H9 (cell line): ENCODE measurements at regions not wholly inside any gene's neighbourhood (a gene's known extent, or its start where the extent isn't known, plus 50 kb on each side); places are given as distances from the start of the nearest gene placed in this dataset.

Experiments
- DNase-seq: peaks from one replicate; pipeline ENCODE4 v3.0.0-alpha.2; 2017
- H2AFZ ChIP-seq: one replicate; pipeline ENCODE4 v1.6.1; 2013; ENCODE audit warnings: mild to moderate bottlenecking, low read length, control low read depth, moderate library complexity
- H2AK5ac ChIP-seq: 2 replicates; pipeline ENCODE4 v1.6.1; 2013; ENCODE audit warnings: low read length, control low read depth, mixed read lengths; ENCODE audit not compliant: insufficient read length
- H2BK120ac ChIP-seq: one replicate; pipeline ENCODE4 v1.6.1; 2013; ENCODE audit warnings: low read depth, mild to moderate bottlenecking, low read length, control low read depth, inconsistent platforms; ENCODE audit not compliant: poor library complexity, severe bottlenecking
- H2BK12ac ChIP-seq: 2 replicates; pipeline ENCODE4 v1.6.1; 2013; ENCODE audit warnings: low read length, control low read depth, mixed read lengths, low read depth; ENCODE audit not compliant: insufficient read length
- H2BK15ac ChIP-seq: 2 replicates; pipeline ENCODE4 v1.6.1; 2013; ENCODE audit warnings: low read depth, low read length, control low read depth
- H2BK20ac ChIP-seq: one replicate; pipeline ENCODE4 v1.6.1; 2013; ENCODE audit warnings: low read depth, mild to moderate bottlenecking, low read length, control low read depth, inconsistent platforms; ENCODE audit not compliant: poor library complexity, severe bottlenecking
- H2BK5ac ChIP-seq: 2 replicates; pipeline ENCODE4 v1.6.1; 2013; ENCODE audit warnings: low read length, control low read depth, mixed read lengths; ENCODE audit not compliant: insufficient read length
- H3K14ac ChIP-seq: 2 replicates; pipeline ENCODE4 v1.6.1; 2013; ENCODE audit warnings: low read length, control low read depth; ENCODE audit not compliant: insufficient read depth
- H3K18ac ChIP-seq: 2 replicates; pipeline ENCODE4 v1.6.1; 2013; ENCODE audit warnings: low read depth, mild to moderate bottlenecking, mixed read lengths, low read length, control low read depth; ENCODE audit not compliant: insufficient read length
- H3K23ac ChIP-seq: 2 replicates; pipeline ENCODE4 v1.6.1; 2013; ENCODE audit warnings: low read length, control low read depth, mixed read lengths, low read depth; ENCODE audit not compliant: insufficient read length
- H3K23me2 ChIP-seq: 2 replicates; pipeline ENCODE4 v1.6.1; 2013; ENCODE audit warnings: low read depth, mild to moderate bottlenecking, mixed read lengths, low read length, control low read depth; ENCODE audit not compliant: insufficient read length, poor library complexity, severe bottlenecking
- H3K27ac ChIP-seq: 2 replicates; pipeline ENCODE4 v1.5.1; 2013; ENCODE audit warnings: low read length, control low read depth, mixed read lengths, low read depth; ENCODE audit not compliant: insufficient read length
- H3K27me3 ChIP-seq: 2 replicates; pipeline ENCODE4 v1.6.1; 2013; ENCODE audit warnings: low read length, control low read depth, inconsistent platforms; ENCODE audit not compliant: insufficient read depth
- H3K4ac ChIP-seq: 2 replicates; pipeline ENCODE4 v1.6.1; 2013; ENCODE audit warnings: low read depth, mild to moderate bottlenecking, control low read depth, inconsistent platforms, low read length, moderate library complexity
- H3K4me1 ChIP-seq: 2 replicates; pipeline ENCODE4 v1.6.1; 2013; ENCODE audit warnings: low read length, control low read depth, inconsistent platforms; ENCODE audit not compliant: insufficient read depth
- H3K4me2 ChIP-seq: 2 replicates; pipeline ENCODE4 v1.6.1; 2013; ENCODE audit warnings: low read length, control low read depth, mixed read lengths; ENCODE audit not compliant: insufficient read length, insufficient read depth
- H3K56ac ChIP-seq: 2 replicates; pipeline ENCODE4 v1.6.1; 2013; ENCODE audit warnings: low read depth, mild to moderate bottlenecking, mixed read lengths, low read length, control low read depth; ENCODE audit not compliant: insufficient read length
- H3K79me1 ChIP-seq: 2 replicates; pipeline ENCODE4 v1.6.1; 2013; ENCODE audit warnings: low read depth, mild to moderate bottlenecking, moderate library complexity, low read length, control low read depth, inconsistent platforms; ENCODE audit not compliant: insufficient read depth, poor library complexity, severe bottlenecking
- H3K79me2 ChIP-seq: 2 replicates; pipeline ENCODE4 v1.6.1; 2013; ENCODE audit warnings: low read length, control low read depth, inconsistent platforms; ENCODE audit not compliant: insufficient read depth
- H3K9ac ChIP-seq: 2 replicates; pipeline ENCODE4 v1.6.1; 2013; ENCODE audit warnings: low read length, control low read depth, mixed read lengths; ENCODE audit not compliant: insufficient read length; ENCODE audit errors: extremely low read depth
- H3K9me3 ChIP-seq: one replicate; pipeline ENCODE4 v1.6.1; 2013; ENCODE audit warnings: low read depth, low read length, inconsistent platforms; ENCODE audit not compliant: control insufficient read depth
- H3T11ph ChIP-seq: one replicate; pipeline ENCODE4 v1.6.1; 2013; ENCODE audit warnings: mild to moderate bottlenecking, low read length, control low read depth, inconsistent platforms
- H4K20me1 ChIP-seq: one replicate; pipeline ENCODE4 v1.6.1; 2013; ENCODE audit not compliant: control insufficient read depth, insufficient read length, insufficient read depth
- H4K5ac ChIP-seq: 2 replicates; pipeline ENCODE4 v1.6.1; 2013; ENCODE audit warnings: low read depth, mild to moderate bottlenecking, mixed read lengths, low read length, control low read depth; ENCODE audit not compliant: insufficient read length
- H4K8ac ChIP-seq: replicated peaks from 2 replicates; pipeline ENCODE4 v1.6.1; 2013; ENCODE audit warnings: low read length, control low read depth, mixed read lengths, low read depth; ENCODE audit not compliant: insufficient read length
- H4K91ac ChIP-seq: 2 replicates; pipeline ENCODE4 v1.6.1; 2013; ENCODE audit warnings: low read depth, mild to moderate bottlenecking, moderate library complexity, mixed read lengths, low read length, control low read depth; ENCODE audit not compliant: insufficient read length
- H3K27ac Mint-ChIP-seq, 3 experiments: 2 replicates in 2 of 3; 3 replicates in 1 of 3; pipeline ENCODE4 v1.8.0; 2020 to 2021; ENCODE audit warnings: mixed read lengths in 3 of 3, mild to moderate bottlenecking in 1 of 3, moderate library complexity in 1 of 3
- H3K27me3 Mint-ChIP-seq: 2 replicates; pipeline ENCODE4 v1.8.0; 2021; ENCODE audit warnings: low read depth, mild to moderate bottlenecking, moderate library complexity, mixed read lengths
- H3K36me3 Mint-ChIP-seq, 3 experiments: 2 replicates in 2 of 3; 3 replicates in 1 of 3; pipeline ENCODE4 v1.8.0; 2020 to 2021; ENCODE audit warnings: low read depth in 3 of 3, mixed read lengths in 3 of 3; ENCODE audit not compliant: insufficient read depth in 1 of 3
- H3K4me1 Mint-ChIP-seq, 2 experiments: 2 replicates each; pipeline ENCODE4 v1.8.0; 2020; ENCODE audit warnings: mixed read lengths in 2 of 2
- H3K4me3 Mint-ChIP-seq, 2 experiments: 2 replicates in 1 of 2; 3 replicates in 1 of 2; pipeline ENCODE4 v1.8.0; 2020 to 2021; ENCODE audit warnings: mild to moderate bottlenecking in 2 of 2, mixed read lengths in 2 of 2, moderate library complexity in 1 of 2
- H3K9me3 Mint-ChIP-seq, 2 experiments: 2 replicates in 1 of 2; 3 replicates in 1 of 2; pipeline ENCODE4 v1.8.0; 2020; ENCODE audit warnings: mild to moderate bottlenecking in 2 of 2, mixed read lengths in 2 of 2, moderate library complexity in 1 of 2
- CTCF ChIP-seq: fragments of 200-600 bp; sonication (generic); conservative IDR thresholded peaks from 3 replicates; pipeline ENCODE4 v1.8.0; 2021; ENCODE audit warnings: antibody characterized with exemption, mild to moderate bottlenecking
- WGBS: extraction: QIAGEN DNeasy Blood & Tissue Kit; methylation state at CpG from one replicate; pipeline ENCODE4 v1.1.7; 2013; ENCODE audit warnings: missing lambda C conversion rate, low lambda C conversion rate, mixed read lengths; ENCODE audit not compliant: insufficient read length; ENCODE audit errors: extremely low coverage; 5-methylcytosine and 5-hydroxymethylcytosine counted together

GRCh38 chr3:132925256-132925930, 112.8 kb upstream of the TMEM108 start:
- Mint-ChIP-seq H3K9me3 (no peaks in the 10 kb centered on the region), H3K27ac (no peak overlapping the region), H3K27me3 (no peaks in the 10 kb centered on the region), H3K4me1 (no peaks in the 10 kb centered on the region), H3K36me3 (no peaks in the 10 kb centered on the region), H3K4me3 (no peak overlapping the region)
- no peak overlapping the region for H2BK120ac ChIP-seq
- H3K23me2 ChIP-seq: no peaks in the 10 kb centered on the region
- no peak overlapping the region for H2AK5ac ChIP-seq
- H3K9ac ChIP-seq: no peak overlapping the region
- no peak overlapping the region for H4K91ac ChIP-seq
- H3K4ac ChIP-seq: no peak overlapping the region
- H3K4me2 ChIP-seq: no peak overlapping the region
- H2AFZ ChIP-seq: no peak overlapping the region
- H3K23ac ChIP-seq: no peak overlapping the region
- no peaks in the 10 kb centered on the region for H3K79me1 ChIP-seq
- H4K5ac ChIP-seq: no peak overlapping the region
- WGBS: no CpG with 5 or more reads among the region's 4 CpGs
- H3K56ac ChIP-seq: no peak overlapping the region
- H2BK20ac ChIP-seq: no peak overlapping the region
- no peaks in the 10 kb centered on the region for H3K9me3 ChIP-seq
- no peaks in the 10 kb centered on the region for H4K20me1 ChIP-seq
- H3K14ac ChIP-seq: no peak overlapping the region
- H2BK5ac ChIP-seq: no peak overlapping the region
- no peak overlapping the region for H4K8ac ChIP-seq
- no peaks in the 10 kb centered on the region for H3K4me1 ChIP-seq
- no peak overlapping the region for H3K18ac ChIP-seq
- no peak for DNase-seq
- no peak for TF ChIP-seq CTCF
- H3K27me3 ChIP-seq: no peaks in the 10 kb centered on the region
- no peak overlapping the region for H2BK12ac ChIP-seq
- H3K79me2 ChIP-seq: no peaks in the 10 kb centered on the region
- no peak overlapping the region for H3T11ph ChIP-seq
- H3K27ac ChIP-seq: no peak overlapping the region
- H2BK15ac ChIP-seq: no peak overlapping the region
